GM23338 (cell line): ENCODE measurements at regions not wholly inside any gene's neighbourhood (a gene's known extent, or its start where the extent isn't known, plus 50 kb on each side); places are given as distances from the start of the nearest gene placed in this dataset.

Source experiments
- EZH2 ChIP-seq: fragments of 200-600 bp; sonication (generic); IDR thresholded peaks from one replicate; pipeline ENCODE4 v1.8.0; 2017; ENCODE audit warnings: antibody characterized with exemption, mild to moderate bottlenecking, low read depth; ENCODE audit not compliant: unreplicated experiment
- TF ChIP-seq, protein P1 (sequence below), 2 experiments: fragments of 200-600 bp in 1 of 2; sonication (generic) in 1 of 2; conservative IDR thresholded peaks; 2 replicates each; pipeline versions ENCODE4 v1.5.1 to v1.6.1; 2016 to 2017; ENCODE audit warnings: antibody characterized with exemption in 2 of 2, low read depth in 2 of 2, mild to moderate bottlenecking in 2 of 2, moderate library complexity in 1 of 2

DNA sequence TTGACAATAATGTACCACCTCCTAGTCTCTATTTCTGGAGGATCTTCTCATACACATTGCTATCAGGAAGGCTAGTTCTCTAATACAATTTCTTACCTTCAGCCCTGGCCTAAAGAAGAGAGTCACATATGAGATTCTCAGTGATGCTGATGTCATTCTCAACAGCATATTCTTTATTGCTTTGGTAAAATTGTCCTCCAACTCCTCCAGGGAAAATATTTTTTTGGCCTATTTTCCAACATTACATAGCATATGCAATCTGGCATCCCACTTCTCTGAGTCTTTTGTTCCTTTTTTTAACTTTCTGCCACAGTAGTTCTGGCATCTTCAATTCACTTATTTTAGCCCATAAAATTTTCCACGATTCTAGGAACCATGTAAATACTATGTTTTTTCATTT is 2363.1 kb downstream of the ARAP2 start:
- TF ChIP-seq, protein P1, sequence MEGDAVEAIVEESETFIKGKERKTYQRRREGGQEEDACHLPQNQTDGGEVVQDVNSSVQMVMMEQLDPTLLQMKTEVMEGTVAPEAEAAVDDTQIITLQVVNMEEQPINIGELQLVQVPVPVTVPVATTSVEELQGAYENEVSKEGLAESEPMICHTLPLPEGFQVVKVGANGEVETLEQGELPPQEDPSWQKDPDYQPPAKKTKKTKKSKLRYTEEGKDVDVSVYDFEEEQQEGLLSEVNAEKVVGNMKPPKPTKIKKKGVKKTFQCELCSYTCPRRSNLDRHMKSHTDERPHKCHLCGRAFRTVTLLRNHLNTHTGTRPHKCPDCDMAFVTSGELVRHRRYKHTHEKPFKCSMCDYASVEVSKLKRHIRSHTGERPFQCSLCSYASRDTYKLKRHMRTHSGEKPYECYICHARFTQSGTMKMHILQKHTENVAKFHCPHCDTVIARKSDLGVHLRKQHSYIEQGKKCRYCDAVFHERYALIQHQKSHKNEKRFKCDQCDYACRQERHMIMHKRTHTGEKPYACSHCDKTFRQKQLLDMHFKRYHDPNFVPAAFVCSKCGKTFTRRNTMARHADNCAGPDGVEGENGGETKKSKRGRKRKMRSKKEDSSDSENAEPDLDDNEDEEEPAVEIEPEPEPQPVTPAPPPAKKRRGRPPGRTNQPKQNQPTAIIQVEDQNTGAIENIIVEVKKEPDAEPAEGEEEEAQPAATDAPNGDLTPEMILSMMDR (conservative IDR thresholded peaks at IDR 0.05; ENCODE audit: low read depth in 2 of 2) = no peak
- no peak for TF ChIP-seq EZH2
